Hematopoietic multipotent progenitor cell treated with erythropoietin and hydrocortisone succinate and interleukin-3 and kit ligand, for 17 days (in vitro differentiated cells): ENCODE measurements at regions not wholly inside any gene's neighbourhood (a gene's known extent, or its start where the extent isn't known, plus 50 kb on each side); places are given as distances from the start of the nearest gene placed in this dataset.
A peak's percentile ranks its signal among the peaks of the same experiment; 100 is the strongest.
"Not testable (repeated sequence)": the region's sequence is repeated elsewhere in the genome, so short reads cannot be mapped to it uniquely, and the experiment has no call there.

Experiments
- DNase-seq: peaks from one replicate; pipeline ENCODE4 v3.0.0-alpha.2; 2015; ENCODE audit warnings: low spot score

DNA sequence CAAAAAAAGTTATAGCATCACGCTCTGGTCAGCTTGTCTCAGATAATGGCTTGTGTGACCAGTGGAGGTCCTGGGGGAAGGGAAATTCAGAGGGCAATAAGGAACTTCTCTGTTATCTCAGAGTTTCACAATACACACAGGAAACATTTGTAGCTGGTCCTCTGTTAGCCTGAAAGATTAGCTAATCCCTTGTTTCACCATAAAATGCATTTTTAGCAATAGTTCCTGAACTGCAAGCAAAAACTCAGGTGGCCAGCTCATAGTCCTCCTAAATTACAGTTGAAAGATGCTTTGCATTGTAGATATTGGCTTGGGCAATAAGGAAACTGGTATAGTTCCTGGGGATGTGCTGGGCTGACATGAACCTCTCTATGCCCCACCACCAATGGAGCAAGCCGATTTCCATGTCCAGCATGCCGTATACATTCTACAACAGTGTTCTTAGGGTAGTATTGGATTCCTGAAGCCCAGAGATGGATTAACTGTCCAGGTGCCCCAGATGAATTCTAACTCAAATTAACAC lies 141.5 kb upstream of the TBL1XR1 start:
- DNase-seq, result no peak

DNA sequence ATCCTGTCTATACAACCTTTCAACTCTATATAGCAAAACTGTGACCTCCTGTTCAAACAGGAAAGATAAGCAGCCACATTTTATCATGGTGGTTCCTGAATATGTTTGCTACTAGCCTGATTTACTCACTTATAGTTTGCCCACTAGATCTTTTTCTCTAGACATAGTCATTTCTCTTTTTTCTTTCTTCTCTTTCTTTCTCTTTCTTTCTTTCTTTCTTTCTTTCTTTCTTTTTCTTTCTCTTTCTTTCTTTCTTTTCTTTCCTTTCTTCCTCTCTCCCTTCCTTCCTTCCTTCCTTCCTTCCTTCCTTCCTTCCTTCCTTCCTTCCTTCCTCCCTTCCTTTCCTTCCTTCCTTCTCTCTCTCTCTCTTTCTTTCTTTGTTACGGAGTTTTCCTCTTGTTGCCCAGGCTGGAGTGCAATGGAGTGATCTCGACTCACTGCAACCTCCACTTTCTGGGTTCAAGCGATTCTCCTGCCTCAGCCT lies 142.0 kb upstream of the TBL1XR1 start:
- not testable (repeated sequence) for DNase-seq

DNA sequence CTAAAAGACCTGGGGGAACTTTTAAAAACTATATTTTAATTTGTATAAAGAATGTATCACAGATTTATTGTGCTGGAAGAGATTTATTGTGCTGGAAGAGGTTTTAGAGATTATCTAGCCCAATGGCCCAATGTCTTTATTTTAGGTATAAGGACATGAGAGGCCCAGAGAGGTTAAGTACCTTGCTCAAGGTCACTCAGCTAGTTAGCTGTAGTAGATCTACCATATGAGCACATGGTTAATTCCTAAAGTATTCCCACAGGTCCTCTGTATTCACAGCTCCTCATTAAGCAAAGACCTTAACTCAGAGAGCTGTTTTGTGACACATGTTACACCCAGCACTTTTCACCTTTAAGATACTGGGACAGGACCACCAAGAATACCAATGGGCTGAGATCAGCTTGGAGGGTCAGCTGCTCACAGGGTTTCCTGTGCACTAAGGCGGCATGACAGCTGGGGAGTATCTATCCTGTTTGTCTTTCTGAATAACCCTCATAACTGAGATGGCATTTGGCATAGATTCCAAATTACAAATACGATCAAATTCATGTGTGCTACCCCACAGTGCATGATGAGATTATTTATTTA lies 143.1 kb upstream of the TBL1XR1 start:
- no peak for DNase-seq

DNA sequence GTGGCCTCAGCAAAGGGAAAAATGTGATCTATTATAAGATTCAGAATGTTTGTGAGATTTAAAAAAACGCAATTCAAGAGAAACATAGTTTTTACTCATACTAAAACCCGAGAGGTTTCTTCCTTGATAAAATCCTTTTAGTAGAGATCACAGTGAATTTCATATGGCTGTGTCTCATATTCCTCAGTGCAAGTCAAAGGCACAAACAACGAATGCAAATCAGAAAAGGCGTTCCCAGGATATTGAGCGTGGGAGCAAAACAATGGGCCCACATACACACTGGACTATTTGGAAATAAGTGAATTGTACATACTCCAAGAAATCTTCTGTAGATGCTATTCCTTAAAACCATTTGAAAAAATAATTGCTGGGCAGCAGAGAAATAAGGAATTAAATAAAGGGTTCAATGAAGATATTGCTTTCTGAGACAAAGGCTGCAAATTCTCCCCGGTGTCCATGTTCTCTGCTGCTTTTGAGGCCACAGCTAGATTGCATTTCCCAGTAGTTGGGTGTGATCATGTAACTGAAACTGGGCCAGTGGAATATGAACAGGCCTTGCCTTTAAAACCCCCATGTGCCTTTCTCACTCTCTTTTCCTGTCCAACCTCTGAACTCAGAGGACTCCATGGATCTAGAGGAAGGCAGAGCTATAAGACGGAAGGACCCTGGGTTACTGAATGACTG lies 144.6 kb upstream of the TBL1XR1 start:
- DNase-seq, result no peak

DNA sequence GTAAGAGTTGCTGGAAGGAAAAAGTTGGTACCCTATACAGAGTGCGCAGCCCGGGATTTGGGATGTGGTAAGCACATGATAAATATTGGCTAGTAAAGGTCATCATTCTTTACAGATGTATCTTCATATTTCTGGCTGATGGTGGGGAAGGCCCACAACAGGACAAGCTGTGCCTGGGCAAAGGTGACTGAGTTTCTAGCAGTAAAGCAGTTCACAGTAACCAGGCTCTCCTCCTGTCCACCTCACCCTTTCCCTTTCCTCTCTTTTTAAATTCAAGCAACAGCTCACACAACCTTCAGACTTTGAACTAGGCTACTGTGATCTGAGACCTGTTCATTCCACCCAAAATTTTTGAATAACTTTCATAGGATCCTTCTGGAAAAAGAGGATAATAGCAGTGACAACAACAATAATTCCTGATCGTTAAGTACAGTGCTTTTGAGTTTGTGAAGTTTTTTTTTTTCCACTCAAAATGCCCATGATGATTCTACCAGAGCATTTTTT lies 145.9 kb upstream of the TBL1XR1 start:
- DNase-seq, result no peak

DNA sequence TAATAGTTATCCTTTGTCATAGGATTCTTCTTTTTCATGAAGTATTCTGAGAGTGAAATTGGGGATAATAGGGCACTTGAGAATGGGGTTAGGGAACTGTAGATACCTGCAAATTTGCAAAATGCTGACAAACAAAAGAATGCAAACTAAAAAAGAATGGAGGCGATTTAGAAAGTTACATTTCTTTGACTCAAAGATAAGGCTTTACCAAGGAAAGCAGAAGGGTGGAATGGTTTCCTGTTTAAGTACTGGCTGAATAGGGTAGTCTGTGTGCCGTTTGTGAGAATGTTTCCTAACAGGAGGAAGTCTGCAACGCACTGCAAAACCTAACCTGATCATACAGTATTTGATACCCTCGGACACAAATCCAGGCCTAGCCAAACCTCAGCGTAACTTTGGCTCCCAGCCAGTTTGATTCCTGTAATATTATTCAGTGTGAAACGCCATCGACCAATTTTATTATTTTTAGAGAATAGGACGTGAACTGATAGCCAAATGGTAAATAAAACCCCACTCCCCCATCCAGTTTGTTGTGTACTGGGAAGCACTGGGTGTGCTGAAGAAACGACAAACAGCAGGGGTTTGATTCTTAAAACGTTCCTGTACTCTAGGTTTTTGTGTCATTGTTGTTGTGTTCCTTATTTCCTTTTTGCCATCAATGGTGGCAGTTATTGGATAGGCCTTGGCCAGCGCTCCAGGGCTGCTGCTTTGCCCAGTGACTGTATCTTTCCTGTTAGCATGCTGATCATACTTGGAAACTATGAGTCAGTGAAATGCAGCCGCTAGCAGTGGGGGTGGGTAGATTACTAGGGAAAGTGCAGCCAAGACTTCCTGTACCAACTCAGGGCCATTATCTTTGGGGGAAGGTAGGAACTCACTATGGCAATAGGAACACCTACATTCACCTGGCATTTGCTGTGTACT lies 148.0 kb upstream of the TBL1XR1 start:
- peak; percentile 89 for DNase-seq

DNA sequence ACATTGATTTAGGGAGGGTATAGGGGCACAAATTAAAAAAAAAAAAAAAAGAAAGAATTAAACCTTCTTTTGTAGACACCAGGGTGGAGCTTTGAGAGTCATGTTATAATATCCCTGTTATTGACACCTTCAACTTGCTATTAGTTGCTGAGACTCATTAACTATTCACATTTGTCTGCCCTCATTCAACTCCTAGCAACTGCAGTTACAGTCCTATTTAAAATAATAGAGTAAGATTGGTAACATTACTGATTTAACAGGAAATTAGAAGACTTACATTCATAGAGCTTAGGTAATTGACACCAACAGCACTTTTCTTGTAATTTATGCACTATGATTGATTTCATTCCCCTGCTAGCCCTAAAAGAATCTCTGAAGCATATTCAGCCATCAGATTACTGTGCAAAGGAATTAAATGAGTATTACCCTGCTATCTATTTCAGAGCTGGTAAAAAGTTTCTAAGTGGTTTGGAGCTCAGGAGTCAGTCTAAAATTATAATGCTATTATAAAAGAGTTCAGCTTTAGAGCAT lies 148.8 kb upstream of the TBL1XR1 start:
- no peak for DNase-seq

- no peak for DNase-seq
These were observed 149.6 kb upstream of the TBL1XR1 start for GRCh38 chr3:177346878-177347277.

- DNase-seq, result no peak
These were observed 150.3 kb upstream of the TBL1XR1 start for GRCh38 chr3:177347611-177348010.

DNA sequence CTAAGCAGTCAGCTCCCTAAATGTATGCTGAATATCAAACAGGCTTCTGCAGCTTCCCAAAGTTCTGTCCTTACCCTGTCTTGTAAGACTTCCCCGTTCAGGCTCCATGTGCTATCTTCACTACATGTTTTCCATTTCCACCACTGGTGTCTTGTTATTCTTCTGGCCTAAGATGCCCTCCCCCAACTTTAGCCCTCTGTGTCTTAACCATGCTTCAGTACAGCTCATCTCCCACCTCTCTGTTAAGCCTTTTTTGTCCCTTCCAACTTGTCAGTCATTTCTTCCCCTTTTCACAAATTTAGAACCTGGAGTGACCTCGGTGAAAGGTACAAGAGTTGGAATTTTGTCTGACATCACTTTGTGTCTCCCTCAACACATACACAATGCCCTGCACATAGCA lies 151.7 kb upstream of the TBL1XR1 start:
- no peak for DNase-seq

- DNase-seq, result no peak
These were observed 152.1 kb upstream of the TBL1XR1 start for GRCh38 chr3:177349384-177349783.

GRCh38 chr3:177350121-177350520 lies 152.8 kb upstream of the TBL1XR1 start:
- DNase-seq, result no peak

DNA sequence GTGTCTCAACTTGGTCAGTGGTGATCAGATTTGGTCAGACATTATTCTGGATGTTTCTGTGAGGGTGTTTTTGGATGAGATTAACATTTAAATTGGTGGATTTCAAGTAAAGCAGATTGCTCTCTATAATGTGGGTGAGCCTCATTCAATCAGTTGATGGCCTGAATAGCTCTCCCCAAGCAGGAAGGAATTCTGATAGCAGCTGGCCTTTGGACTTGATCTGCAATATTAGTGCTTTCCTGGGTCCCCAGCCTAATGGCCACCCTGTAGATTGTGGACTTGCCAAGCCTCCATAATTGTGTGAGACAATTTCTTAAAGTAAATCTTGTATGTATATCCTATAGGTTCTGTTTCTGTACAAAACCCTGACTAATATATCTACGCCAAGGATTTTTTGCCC lies 153.9 kb upstream of the TBL1XR1 start:
- no peak for DNase-seq

DNA sequence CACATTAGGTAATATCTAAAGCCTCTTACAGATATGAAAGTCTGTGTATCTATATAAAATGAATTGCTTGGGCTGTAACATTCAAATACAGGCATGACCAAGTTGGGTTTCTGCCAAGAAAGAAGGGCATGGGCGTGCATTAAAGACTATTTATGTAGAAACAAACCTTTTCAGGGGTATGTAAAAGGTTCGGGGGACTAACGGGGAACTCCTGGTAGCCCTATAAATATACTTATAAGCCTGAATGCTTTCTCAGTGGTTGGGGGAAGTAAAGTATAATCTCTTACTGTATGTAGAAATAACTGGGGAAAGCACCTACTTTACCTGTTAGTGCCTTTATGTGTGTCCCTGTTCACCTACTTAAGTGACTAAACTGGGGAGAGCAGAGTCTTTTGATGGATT lies 154.5 kb upstream of the TBL1XR1 start:
- no peak for DNase-seq

GRCh38 chr3:177352424-177352823 lies 155.1 kb upstream of the TBL1XR1 start:
- no peak for DNase-seq

- DNase-seq, result no peak
These were observed 155.9 kb upstream of the TBL1XR1 start for GRCh38 chr3:177353140-177353539.

GRCh38 chr3:177353879-177354278 lies 156.6 kb upstream of the TBL1XR1 start:
- not testable (repeated sequence) for DNase-seq

DNA sequence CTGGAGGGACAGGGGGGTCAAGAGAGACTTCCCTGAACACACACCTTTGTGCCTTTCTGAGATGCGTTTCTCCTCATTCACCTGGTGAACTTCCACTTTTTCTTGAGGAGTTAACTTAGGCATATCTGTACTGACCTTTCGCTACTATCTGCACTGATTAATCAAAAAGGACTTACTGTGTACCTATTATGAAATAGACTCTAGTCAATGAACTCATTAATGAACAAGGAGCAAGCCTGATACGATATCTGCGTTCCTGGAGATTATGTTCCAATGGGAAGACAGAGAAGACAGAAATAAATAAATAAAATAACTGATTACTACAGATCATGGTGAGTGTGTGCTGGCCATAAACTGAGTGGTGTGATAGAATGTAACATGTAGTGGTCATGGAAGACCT lies 157.2 kb upstream of the TBL1XR1 start:
- no peak for DNase-seq

GRCh38 chr3:177356113-177356512 lies 158.8 kb upstream of the TBL1XR1 start:
- DNase-seq, result no peak

DNA sequence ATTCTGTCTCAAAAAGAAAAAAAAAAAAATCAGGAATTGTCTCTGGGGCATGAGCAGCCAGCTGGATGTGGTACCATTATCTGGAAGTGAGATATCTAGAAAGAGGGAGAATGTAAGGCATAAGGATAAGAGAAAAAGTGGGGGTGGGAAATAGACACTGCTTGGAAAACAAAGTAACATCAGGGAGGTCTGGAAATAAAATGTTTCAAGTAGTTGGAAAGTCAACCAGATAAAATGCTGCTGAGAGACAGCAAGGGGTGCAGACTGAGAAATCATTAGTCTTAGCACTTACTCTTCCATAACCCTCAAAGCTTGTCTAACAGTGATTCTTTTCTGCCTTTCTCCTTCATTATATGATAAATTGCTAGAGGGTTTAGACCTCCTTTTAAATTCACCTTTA lies 159.7 kb upstream of the TBL1XR1 start:
- no peak for DNase-seq

DNA sequence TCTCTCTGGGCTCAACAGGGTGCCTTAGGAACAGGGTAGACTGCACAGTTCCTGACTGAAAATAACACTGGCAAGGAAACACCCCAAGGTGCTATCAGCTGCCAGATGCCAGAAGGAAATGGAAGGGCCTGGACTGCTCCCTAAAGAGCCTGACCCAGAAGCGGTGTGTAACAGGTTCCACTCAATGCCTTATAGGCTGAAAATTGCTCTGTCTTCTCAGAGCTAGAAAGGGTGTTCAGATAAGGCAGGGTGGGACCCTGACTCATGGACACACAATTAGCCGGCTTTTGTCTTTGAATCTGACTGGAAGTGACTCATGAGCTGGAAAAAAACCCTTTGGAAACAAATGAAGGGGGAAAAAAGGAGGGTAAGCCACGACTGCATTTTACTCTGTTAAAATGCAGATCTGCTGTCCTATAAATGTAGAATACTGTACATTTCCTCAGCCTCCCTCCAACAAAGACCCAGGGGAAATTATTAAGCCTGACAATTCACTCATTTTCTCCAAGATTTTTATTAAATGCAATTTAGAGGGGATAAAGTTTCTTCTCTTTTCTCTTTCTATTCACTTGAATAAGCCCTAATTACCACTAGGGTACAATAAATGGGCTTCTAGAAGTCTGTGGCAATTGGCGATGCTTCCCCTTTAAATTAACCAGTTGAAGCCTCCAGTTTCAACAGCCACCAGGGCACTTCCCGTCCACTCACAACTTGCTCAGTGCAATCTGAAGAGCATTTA lies 160.2 kb upstream of the TBL1XR1 start:
- peak; percentile 73 for DNase-seq
